ENCODE measurements at regions not wholly inside any gene's neighbourhood (a gene's known extent, or its start where the extent isn't known, plus 50 kb on each side); places are given as distances from the start of the nearest gene placed in this dataset.

GRCh38 chr14:101113108-101113612 is 209.6 kb upstream of the RTL1 start:
- Histone ChIP-seq H3K27ac (ENCODE audit: low read depth in 1 of 2, low read length in 1 of 2) (no peak overlapping the region), H3K9ac (ENCODE audit: insufficient read depth in 1 of 2, low read length in 2 of 2) (no peak overlapping the region), H3K4me1 (ENCODE audit: control insufficient read depth in 5 of 5, insufficient read depth in 5 of 5, low read length in 5 of 5) (no peaks in the 10 kb centered on the region), H3K36me3 (ENCODE audit: control insufficient read depth in 4 of 4, insufficient read depth in 4 of 4, low read length in 4 of 4) (no peaks in the 10 kb centered on the region), H3K27me3 (ENCODE audit: control insufficient read depth in 3 of 3, insufficient read depth in 3 of 3, low read length in 2 of 3) (peaks cover 0 to 4% (median 0%) of the 10 kb centered on the region in 3 donors), H3K9me3 (ENCODE audit: control insufficient read depth in 4 of 4, insufficient read depth in 3 of 4, low read length in 3 of 4) (no peaks in the 10 kb centered on the region), H3K4me3 (no peak overlapping the region)
- TF ChIP-seq CTCF (IDR thresholded peaks at IDR 0.05; ENCODE audit: control extremely low read depth, extremely low read depth): no peak
- 89 to 91% methylated on average over 9 of the region's 9 CpGs for WGBS, 2 donors
- ATAC-seq (ENCODE audit: insufficient read depth, low FRiP score): no peak
- DNase-seq: no peak

GRCh38 chr14:101113835-101114725 is 210.6 kb upstream of the RTL1 start:
- no peak for ATAC-seq (ENCODE audit: insufficient read depth, low FRiP score)
- no peak for DNase-seq
- no peak overlapping the region for H3K4me3 ChIP-seq
- H3K9me3 ChIP-seq (ENCODE audit: control insufficient read depth in 4 of 4, insufficient read depth in 3 of 4, low read length in 3 of 4): no peaks in the 10 kb centered on the region
- no peak overlapping the region for H3K9ac ChIP-seq (ENCODE audit: insufficient read depth in 1 of 2, low read length in 2 of 2)
- H3K36me3 ChIP-seq (ENCODE audit: control insufficient read depth in 4 of 4, insufficient read depth in 4 of 4, low read length in 4 of 4): no peaks in the 10 kb centered on the region
- no peaks in the 10 kb centered on the region for H3K4me1 ChIP-seq (ENCODE audit: control insufficient read depth in 5 of 5, insufficient read depth in 5 of 5, low read length in 5 of 5)
- 80 to 85% methylated on average over 16 of the region's 16 CpGs for WGBS, 2 donors
- H3K27me3 ChIP-seq (ENCODE audit: control insufficient read depth in 3 of 3, insufficient read depth in 3 of 3, low read length in 2 of 3): peaks cover 0 to 6% (median 0%) of the 10 kb centered on the region in 3 donors
- TF ChIP-seq CTCF (IDR thresholded peaks at IDR 0.05; ENCODE audit: control extremely low read depth, extremely low read depth): no peak
- H3K27ac ChIP-seq (ENCODE audit: low read depth in 1 of 2, low read length in 1 of 2): no peak overlapping the region

- no peak for ATAC-seq (ENCODE audit: insufficient read depth, low FRiP score)
- WGBS, 2 donors: 90 to 91% methylated on average over 19 of the region's 19 CpGs
These were observed 211.4 kb upstream of the RTL1 start for GRCh38 chr14:101114726-101115515.

More at GRCh38 chr14:101114726-101115515, 211.4 kb upstream of the RTL1 start:
- H3K4me1 ChIP-seq (ENCODE audit: control insufficient read depth in 5 of 5, insufficient read depth in 5 of 5, low read length in 5 of 5): no peaks in the 10 kb centered on the region
- H3K9ac ChIP-seq (ENCODE audit: insufficient read depth in 1 of 2, low read length in 2 of 2): no peak overlapping the region
- no peak overlapping the region for H3K4me3 ChIP-seq
- no peaks in the 10 kb centered on the region for H3K36me3 ChIP-seq (ENCODE audit: control insufficient read depth in 4 of 4, insufficient read depth in 4 of 4, low read length in 4 of 4)
- no peak overlapping the region for H3K27ac ChIP-seq (ENCODE audit: low read depth in 1 of 2, low read length in 1 of 2)
- TF ChIP-seq CTCF (IDR thresholded peaks at IDR 0.05; ENCODE audit: control extremely low read depth, extremely low read depth): no peak
- no peak for DNase-seq
- H3K9me3 ChIP-seq (ENCODE audit: control insufficient read depth in 4 of 4, insufficient read depth in 3 of 4, low read length in 3 of 4): no peaks in the 10 kb centered on the region
- peaks cover 0 to 6% (median 0%) of the 10 kb centered on the region in 3 donors for H3K27me3 ChIP-seq (ENCODE audit: control insufficient read depth in 3 of 3, insufficient read depth in 3 of 3, low read length in 2 of 3)
